GM18507 (cell line): ENCODE measurements at regions not wholly inside any gene's neighbourhood (a gene's known extent, or its start where the extent isn't known, plus 50 kb on each side); places are given as distances from the start of the nearest gene placed in this dataset.

ENCODE experiments used
- DNase-seq: peaks from one replicate; pipeline ENCODE4 v3.0.0; 2011; ENCODE audit warnings: low read depth; ENCODE audit not compliant: insufficient read length; ENCODE audit errors: extremely low spot score
- FAIRE-seq: peaks from 2 replicates; lab custom pipeline; 2011; peaks lifted over from hg19 to GRCh38; lab: Jason Lieb, UNC

GRCh38 chr10:20954519-20954918 is 57.4 kb upstream of the NEBL start:
- DNase-seq (no peak), FAIRE-seq (no peak)

- no peak for FAIRE-seq
- DNase-seq: no peak
Observed at GRCh38 chr10:20953120-20953519, 56.0 kb upstream of the NEBL start.

DNA sequence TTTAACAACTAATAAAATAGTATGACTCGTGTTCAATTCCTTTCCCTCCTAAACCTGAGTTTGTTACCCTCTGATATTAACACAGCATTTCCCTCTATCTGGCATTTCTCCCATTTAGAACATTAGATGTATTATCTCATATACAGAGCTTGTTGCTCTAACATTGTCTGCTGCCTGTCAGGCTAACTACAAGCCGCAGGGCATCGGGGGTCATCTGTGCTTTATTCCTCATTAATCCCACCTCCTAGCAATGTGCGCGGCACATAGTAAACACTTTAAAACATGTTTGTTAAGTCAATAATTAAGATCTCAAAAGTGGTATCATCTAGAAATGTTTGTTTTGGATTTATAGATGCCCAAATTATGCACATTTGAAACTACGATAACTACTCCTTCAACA is 52.9 kb upstream of the NEBL start:
- DNase-seq (no peak), FAIRE-seq (no peak)

DNA sequence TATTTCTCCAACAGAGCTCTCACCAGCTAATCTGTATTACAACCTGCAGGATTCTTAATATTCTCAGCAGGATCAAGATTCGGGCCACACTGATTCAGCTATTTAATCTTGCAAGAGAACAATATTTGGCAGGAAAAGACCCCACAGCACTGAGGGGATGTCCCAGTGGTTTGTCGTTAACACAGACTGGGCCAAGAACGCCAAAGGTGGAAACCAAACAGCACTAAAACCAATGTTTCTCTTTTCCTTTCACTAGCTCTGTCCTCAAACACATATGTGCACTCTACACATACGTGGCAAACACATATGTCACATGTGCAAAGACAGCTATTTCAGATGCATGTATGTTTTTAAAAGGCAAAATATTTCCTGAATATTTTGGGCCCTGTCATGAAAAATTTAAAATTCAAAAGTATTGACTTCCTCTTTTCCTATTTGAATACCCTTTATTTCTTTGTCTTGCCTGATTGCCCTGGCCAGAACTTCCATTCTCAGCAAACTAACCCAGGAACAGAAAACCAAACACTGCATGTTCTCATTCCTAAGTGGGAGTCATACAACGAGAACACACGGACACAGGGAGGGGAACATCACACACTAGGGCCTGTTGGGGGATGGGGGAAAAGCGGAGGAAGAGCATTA is 51.7 kb upstream of the NEBL start:
- DNase-seq (no peak), FAIRE-seq (peak; percentile 60)
